Fibroblast of lung (primary cell): ENCODE measurements at regions not wholly inside any gene's neighbourhood (a gene's known extent, or its start where the extent isn't known, plus 50 kb on each side); places are given as distances from the start of the nearest gene placed in this dataset.

Experiments used
- DNase-seq, 2 donors: peaks; one replicate each; pipeline versions ENCODE4 v3.0.0 to v3.0.0-alpha.2; 2010; ENCODE audit warnings: low read depth in 2 of 2
- H2AFZ ChIP-seq: 2 replicates; pipeline ENCODE4 v1.5.1; 2012; ENCODE audit warnings: low read length, control low read depth, inconsistent platforms
- H3K27ac ChIP-seq: 2 replicates; pipeline ENCODE4 v1.5.1; 2011; ENCODE audit warnings: low read length, control low read depth; ENCODE audit not compliant: insufficient read depth
- H3K27me3 ChIP-seq: 2 replicates; pipeline ENCODE4 v1.5.1; 2011; ENCODE audit warnings: mild to moderate bottlenecking, low read length; ENCODE audit not compliant: control insufficient read depth, insufficient read depth
- H3K36me3 ChIP-seq: 2 replicates; pipeline ENCODE4 v1.5.1; 2011; ENCODE audit warnings: low read length; ENCODE audit not compliant: control insufficient read depth, insufficient read depth
- H3K4me1 ChIP-seq: 2 replicates; pipeline ENCODE4 v1.5.1; 2011; ENCODE audit warnings: low read length; ENCODE audit not compliant: control insufficient read depth, insufficient read depth; ENCODE audit errors: extremely low read depth
- H3K4me2 ChIP-seq: 2 replicates; pipeline ENCODE4 v1.5.1; 2011; ENCODE audit warnings: low read length, control low read depth; ENCODE audit not compliant: insufficient read depth; ENCODE audit errors: extremely low read depth
- H3K4me3 ChIP-seq, 4 experiments: fragments of 200-600 bp in 1 of 4; sonication (generic) in 1 of 4; replicated peaks in 1 of 4; 2 replicates each; pipeline ENCODE4 v1.5.1; 2011 to 2016; ENCODE audit warnings: low read length in 4 of 4, low read depth in 3 of 4, mild to moderate bottlenecking in 3 of 4, control low read depth in 2 of 4, inconsistent platforms in 1 of 4, mixed read lengths in 1 of 4; ENCODE audit not compliant: insufficient read depth in 1 of 4; ENCODE audit errors: control extremely low read depth in 1 of 4
- H3K79me2 ChIP-seq: 2 replicates; pipeline ENCODE4 v1.5.1; 2012; ENCODE audit warnings: mild to moderate bottlenecking, low read length, inconsistent platforms; ENCODE audit not compliant: control insufficient read depth, insufficient read depth
- H3K9ac ChIP-seq: 2 replicates; pipeline ENCODE4 v1.5.1; 2011; ENCODE audit warnings: mild to moderate bottlenecking, low read length, control low read depth; ENCODE audit not compliant: insufficient read depth
- H3K9me3 ChIP-seq: 2 replicates; pipeline ENCODE4 v1.5.1; 2012; ENCODE audit warnings: low read depth, low read length; ENCODE audit not compliant: control insufficient read depth, insufficient read depth
- H4K20me1 ChIP-seq: 2 replicates; pipeline ENCODE4 v1.5.1; 2011; ENCODE audit warnings: low read length; ENCODE audit not compliant: control insufficient read depth, insufficient read depth; ENCODE audit errors: extremely low read depth
- EZH2 ChIP-seq: IDR thresholded peaks from 2 replicates; pipeline ENCODE4 v1.5.1; 2012; ENCODE audit warnings: low read length, control low read depth, mild to moderate bottlenecking; ENCODE audit errors: missing control alignments
- TF ChIP-seq, protein P1 (sequence below), 2 donors: IDR thresholded peaks in 1 of 2; conservative IDR thresholded peaks in 1 of 2; 1 replicate in 1 of 2; 2 replicates in 1 of 2; pipeline ENCODE4 v1.5.1; 2011 to 2012; ENCODE audit warnings: low read length in 2 of 2, control low read depth in 1 of 2, inconsistent platforms in 1 of 2, low read depth in 1 of 2, mild to moderate bottlenecking in 1 of 2

DNA sequence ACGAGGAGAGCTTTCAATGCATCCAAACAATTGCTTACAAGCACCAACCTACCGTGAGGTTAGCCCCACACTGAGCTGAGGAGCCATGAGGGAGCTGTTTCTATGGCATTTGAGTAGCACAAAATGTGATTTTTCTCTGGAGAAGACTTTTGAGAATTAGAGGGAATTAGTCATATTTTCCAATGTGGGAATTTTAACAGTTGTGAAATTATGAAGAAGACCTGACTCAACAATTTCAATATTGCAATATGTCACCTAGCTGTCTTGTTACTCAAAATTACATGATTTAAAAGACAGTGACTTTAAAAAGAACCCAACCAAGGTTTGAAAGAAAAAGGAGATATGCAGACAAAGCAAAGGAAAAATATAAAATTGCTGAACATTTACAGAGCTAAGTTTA lies 62.6 kb upstream of the LY86 start:
- H3K27ac ChIP-seq, result no peak overlapping the region
- no peak overlapping the region for H3K4me2 ChIP-seq
- no peak overlapping the region for H2AFZ ChIP-seq
- no peaks in the 10 kb centered on the region for H4K20me1 ChIP-seq
- no peaks in the 10 kb centered on the region for H3K79me2 ChIP-seq
- no peak for TF ChIP-seq EZH2
- TF ChIP-seq, protein P1, sequence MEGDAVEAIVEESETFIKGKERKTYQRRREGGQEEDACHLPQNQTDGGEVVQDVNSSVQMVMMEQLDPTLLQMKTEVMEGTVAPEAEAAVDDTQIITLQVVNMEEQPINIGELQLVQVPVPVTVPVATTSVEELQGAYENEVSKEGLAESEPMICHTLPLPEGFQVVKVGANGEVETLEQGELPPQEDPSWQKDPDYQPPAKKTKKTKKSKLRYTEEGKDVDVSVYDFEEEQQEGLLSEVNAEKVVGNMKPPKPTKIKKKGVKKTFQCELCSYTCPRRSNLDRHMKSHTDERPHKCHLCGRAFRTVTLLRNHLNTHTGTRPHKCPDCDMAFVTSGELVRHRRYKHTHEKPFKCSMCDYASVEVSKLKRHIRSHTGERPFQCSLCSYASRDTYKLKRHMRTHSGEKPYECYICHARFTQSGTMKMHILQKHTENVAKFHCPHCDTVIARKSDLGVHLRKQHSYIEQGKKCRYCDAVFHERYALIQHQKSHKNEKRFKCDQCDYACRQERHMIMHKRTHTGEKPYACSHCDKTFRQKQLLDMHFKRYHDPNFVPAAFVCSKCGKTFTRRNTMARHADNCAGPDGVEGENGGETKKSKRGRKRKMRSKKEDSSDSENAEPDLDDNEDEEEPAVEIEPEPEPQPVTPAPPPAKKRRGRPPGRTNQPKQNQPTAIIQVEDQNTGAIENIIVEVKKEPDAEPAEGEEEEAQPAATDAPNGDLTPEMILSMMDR (conservative IDR thresholded peaks at IDR 0.05 in 1 of 2, IDR thresholded peaks at IDR 0.05 in 1 of 2; ENCODE audit: low read depth in 1 of 2, low read length in 2 of 2), result no peak
- no peaks in the 10 kb centered on the region for H3K9me3 ChIP-seq
- H3K27me3 ChIP-seq, result no peaks in the 10 kb centered on the region
- no peak for DNase-seq
- no peaks in the 10 kb centered on the region for H3K4me1 ChIP-seq
- H3K4me3 ChIP-seq, result no peak overlapping the region
- no peaks in the 10 kb centered on the region for H3K36me3 ChIP-seq
- no peak overlapping the region for H3K9ac ChIP-seq

DNA sequence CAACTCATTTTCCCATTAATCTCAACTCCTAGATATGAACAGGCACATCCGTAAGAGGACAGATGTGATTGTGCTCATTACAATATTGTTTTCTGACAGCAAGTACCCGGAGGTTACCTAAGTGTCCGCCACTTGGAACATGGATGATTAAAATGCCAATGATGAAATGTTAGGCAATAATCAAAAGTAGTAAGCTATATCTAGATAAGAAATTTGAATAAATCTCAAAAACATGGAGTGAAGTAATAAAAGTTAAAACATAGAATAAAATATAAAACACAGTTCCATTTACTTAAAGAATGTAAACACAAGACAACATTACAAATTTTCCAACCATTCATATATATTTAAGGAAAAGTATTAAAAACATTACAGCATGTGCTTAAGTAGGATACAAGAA lies 59.2 kb upstream of the LY86 start:
- Histone ChIP-seq H3K4me2 (no peak overlapping the region), H3K27me3 (no peaks in the 10 kb centered on the region), H3K4me3 (no peak overlapping the region), H3K27ac (no peak overlapping the region), H3K36me3 (no peaks in the 10 kb centered on the region), H3K79me2 (no peaks in the 10 kb centered on the region), H3K9me3 (no peaks in the 10 kb centered on the region), H2AFZ (no peak overlapping the region), H3K4me1 (no peaks in the 10 kb centered on the region), H3K9ac (no peak overlapping the region), H4K20me1 (no peaks in the 10 kb centered on the region)
- no peak for DNase-seq
- TF ChIP-seq, protein P1 (conservative IDR thresholded peaks at IDR 0.05 in 1 of 2, IDR thresholded peaks at IDR 0.05 in 1 of 2; ENCODE audit: low read depth in 1 of 2, low read length in 2 of 2), result no peak
- no peak for TF ChIP-seq EZH2

DNA sequence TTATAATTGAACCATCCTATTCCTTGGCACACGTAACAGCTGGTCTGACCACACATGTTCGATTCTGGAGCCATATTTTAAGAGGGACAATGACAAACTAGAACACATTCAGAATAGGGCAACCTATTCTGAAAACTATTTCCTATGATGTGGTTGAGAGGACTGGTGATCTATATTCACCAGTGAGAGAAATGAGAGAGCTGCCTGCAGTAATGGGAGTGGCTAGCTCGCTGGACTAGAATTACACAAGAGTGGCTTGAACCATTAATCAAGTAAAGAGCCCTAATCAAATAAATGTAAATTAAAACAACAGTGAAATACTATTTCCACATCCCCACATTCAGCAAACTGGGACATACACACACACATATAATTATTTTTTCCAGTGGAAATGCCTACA lies 55.3 kb upstream of the LY86 start:
- no peak for DNase-seq
- H3K36me3 ChIP-seq, result no peaks in the 10 kb centered on the region
- no peaks in the 10 kb centered on the region for H3K9me3 ChIP-seq
- no peak overlapping the region for H2AFZ ChIP-seq
- no peaks in the 10 kb centered on the region for H4K20me1 ChIP-seq
- TF ChIP-seq EZH2, result no peak
- TF ChIP-seq, protein P1 (conservative IDR thresholded peaks at IDR 0.05 in 1 of 2, IDR thresholded peaks at IDR 0.05 in 1 of 2; ENCODE audit: low read depth in 1 of 2, low read length in 2 of 2), result no peak
- no peaks in the 10 kb centered on the region for H3K79me2 ChIP-seq
- H3K4me3 ChIP-seq, result no peak overlapping the region
- no peak overlapping the region for H3K4me2 ChIP-seq
- no peak overlapping the region for H3K9ac ChIP-seq
- H3K27me3 ChIP-seq, result no peaks in the 10 kb centered on the region
- no peak overlapping the region for H3K27ac ChIP-seq
- no peaks in the 10 kb centered on the region for H3K4me1 ChIP-seq
